K562 (cell line): ENCODE measurements at regions not wholly inside any gene's neighbourhood (a gene's known extent, or its start where the extent isn't known, plus 50 kb on each side); places are given as distances from the start of the nearest gene placed in this dataset.

Experiments used
- POLR2A ChIP-seq: fragments of 450-650 bp; conservative IDR thresholded peaks from 2 replicates; pipeline ENCODE4 v1.6.1; 2016
- POLR2AphosphoS5 ChIP-seq: IDR thresholded peaks from 2 replicates; pipeline ENCODE4 v1.6.1; 2011; ENCODE audit warnings: mild to moderate bottlenecking, low read depth, low read length, moderate library complexity; ENCODE audit not compliant: control insufficient read depth, insufficient read depth
- SP1 ChIP-seq: sonication (generic); formaldehyde crosslinking; IDR thresholded peaks from 2 replicates; pipeline ENCODE4 v1.8.1; 2022; ENCODE audit warnings: mild to moderate bottlenecking, missing genetic modification reagents
- TARDBP ChIP-seq: fragments of 450-650 bp; IDR thresholded peaks from 2 replicates; pipeline ENCODE4 v1.6.1; 2016
- ZNF175 ChIP-seq: fragments of 200-800 bp; sonication (Bioruptor generic); IDR thresholded peaks from 2 replicates; pipeline ENCODE4 v1.6.1; 2016; ENCODE audit warnings: low read depth, mild to moderate bottlenecking, missing genetic modification characterization, missing compliant biosample characterization
- ZNF696 ChIP-seq: fragments of 250-450 bp; sonication (Bioruptor Pico); conservative IDR thresholded peaks from 2 replicates; pipeline ENCODE4 v1.4.0; 2020; ENCODE audit warnings: mild to moderate bottlenecking, moderate library complexity
- ZNF79 ChIP-seq: fragments of 250-450 bp; sonication (Bioruptor Pico); IDR thresholded peaks from 2 replicates; pipeline ENCODE4 v1.4.0; 2020; ENCODE audit warnings: low read depth, mild to moderate bottlenecking, moderate library complexity
- TF ChIP-seq, protein P1 (sequence below), 3 experiments: IDR thresholded peaks in 2 of 3; conservative IDR thresholded peaks in 1 of 3; 2 replicates each; pipeline ENCODE4 v1.5.1; 2011 to 2012; ENCODE audit warnings: low read length in 3 of 3, mild to moderate bottlenecking in 3 of 3, control low read depth in 2 of 3, improper control_type of control experiment in 1 of 3, inconsistent platforms in 1 of 3, low read depth in 1 of 3, mixed read lengths in 1 of 3, moderate library complexity in 1 of 3; ENCODE audit not compliant: insufficient read depth in 2 of 3
- TF ChIP-seq, protein P2 (sequence below): sonication (generic); formaldehyde crosslinking; IDR thresholded peaks from 2 replicates; pipeline ENCODE4 v1.5.0; 2020; ENCODE audit warnings: missing genetic modification reagents
- TF ChIP-seq, protein P3 (sequence below): sonication (generic); formaldehyde crosslinking; IDR thresholded peaks from 2 replicates; pipeline ENCODE4 v1.8.1; 2023; ENCODE audit warnings: mild to moderate bottlenecking, missing genetic modification reagents
- TF ChIP-seq, protein P4 (sequence below): sonication (generic); formaldehyde crosslinking; IDR thresholded peaks from 2 replicates; pipeline ENCODE4 v1.8.0; 2022; ENCODE audit warnings: mild to moderate bottlenecking, missing genetic modification reagents
- TF ChIP-seq, protein P5 (sequence below): sonication (generic); formaldehyde crosslinking; IDR thresholded peaks from 2 replicates; pipeline ENCODE4 v1.9.0; 2022; ENCODE audit warnings: mild to moderate bottlenecking, missing genetic modification reagents

DNA sequence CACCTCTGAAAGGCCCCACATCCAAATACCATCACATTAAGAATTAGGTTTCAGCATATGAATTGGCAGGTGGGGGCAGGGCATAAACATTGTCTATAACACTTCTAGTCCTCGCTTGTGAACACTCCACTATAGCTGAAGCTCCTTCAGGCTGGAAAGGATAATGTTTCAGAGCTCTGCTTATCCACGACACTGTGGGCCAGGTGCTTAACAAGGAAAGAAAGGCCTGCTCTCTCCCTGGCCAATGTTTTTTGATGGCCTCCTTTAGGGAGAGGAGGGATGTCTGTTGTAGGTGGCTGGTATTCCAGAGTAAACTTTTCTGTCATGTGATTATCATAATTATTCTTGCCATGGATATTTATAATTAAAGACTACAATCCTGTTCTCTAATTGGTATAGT lies 86.4 kb downstream of the CCNA1 start:
- TF ChIP-seq, protein P1, sequence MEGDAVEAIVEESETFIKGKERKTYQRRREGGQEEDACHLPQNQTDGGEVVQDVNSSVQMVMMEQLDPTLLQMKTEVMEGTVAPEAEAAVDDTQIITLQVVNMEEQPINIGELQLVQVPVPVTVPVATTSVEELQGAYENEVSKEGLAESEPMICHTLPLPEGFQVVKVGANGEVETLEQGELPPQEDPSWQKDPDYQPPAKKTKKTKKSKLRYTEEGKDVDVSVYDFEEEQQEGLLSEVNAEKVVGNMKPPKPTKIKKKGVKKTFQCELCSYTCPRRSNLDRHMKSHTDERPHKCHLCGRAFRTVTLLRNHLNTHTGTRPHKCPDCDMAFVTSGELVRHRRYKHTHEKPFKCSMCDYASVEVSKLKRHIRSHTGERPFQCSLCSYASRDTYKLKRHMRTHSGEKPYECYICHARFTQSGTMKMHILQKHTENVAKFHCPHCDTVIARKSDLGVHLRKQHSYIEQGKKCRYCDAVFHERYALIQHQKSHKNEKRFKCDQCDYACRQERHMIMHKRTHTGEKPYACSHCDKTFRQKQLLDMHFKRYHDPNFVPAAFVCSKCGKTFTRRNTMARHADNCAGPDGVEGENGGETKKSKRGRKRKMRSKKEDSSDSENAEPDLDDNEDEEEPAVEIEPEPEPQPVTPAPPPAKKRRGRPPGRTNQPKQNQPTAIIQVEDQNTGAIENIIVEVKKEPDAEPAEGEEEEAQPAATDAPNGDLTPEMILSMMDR (IDR thresholded peaks at IDR 0.05 in 2 of 3, conservative IDR thresholded peaks at IDR 0.05 in 1 of 3; ENCODE audit: insufficient read depth in 2 of 3, low read depth in 1 of 3, low read length in 3 of 3): no peak
- no peak for TF ChIP-seq ZNF79 (CRISPR knock-in tag)
- no peak for TF ChIP-seq ZNF175 (CRISPR knock-in tag)
- no peak for TF ChIP-seq POLR2A
- TF ChIP-seq, protein P2, sequence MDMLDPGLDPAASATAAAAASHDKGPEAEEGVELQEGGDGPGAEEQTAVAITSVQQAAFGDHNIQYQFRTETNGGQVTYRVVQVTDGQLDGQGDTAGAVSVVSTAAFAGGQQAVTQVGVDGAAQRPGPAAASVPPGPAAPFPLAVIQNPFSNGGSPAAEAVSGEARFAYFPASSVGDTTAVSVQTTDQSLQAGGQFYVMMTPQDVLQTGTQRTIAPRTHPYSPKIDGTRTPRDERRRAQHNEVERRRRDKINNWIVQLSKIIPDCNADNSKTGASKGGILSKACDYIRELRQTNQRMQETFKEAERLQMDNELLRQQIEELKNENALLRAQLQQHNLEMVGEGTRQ (CRISPR knock-in tag): no peak
- TF ChIP-seq, protein P3, sequence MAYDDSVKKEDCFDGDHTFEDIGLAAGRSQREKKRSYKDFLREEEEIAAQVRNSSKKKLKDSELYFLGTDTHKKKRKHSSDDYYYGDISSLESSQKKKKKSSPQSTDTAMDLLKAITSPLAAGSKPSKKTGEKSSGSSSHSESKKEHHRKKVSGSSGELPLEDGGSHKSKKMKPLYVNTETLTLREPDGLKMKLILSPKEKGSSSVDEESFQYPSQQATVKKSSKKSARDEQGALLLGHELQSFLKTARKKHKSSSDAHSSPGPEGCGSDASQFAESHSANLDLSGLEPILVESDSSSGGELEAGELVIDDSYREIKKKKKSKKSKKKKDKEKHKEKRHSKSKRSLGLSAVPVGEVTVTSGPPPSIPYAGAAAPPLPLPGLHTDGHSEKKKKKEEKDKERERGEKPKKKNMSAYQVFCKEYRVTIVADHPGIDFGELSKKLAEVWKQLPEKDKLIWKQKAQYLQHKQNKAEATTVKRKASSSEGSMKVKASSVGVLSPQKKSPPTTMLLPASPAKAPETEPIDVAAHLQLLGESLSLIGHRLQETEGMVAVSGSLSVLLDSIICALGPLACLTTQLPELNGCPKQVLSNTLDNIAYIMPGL (CRISPR knock-in tag): no peak
- TF ChIP-seq TARDBP: no peak
- TF ChIP-seq ZNF696 (CRISPR knock-in tag): no peak
- TF ChIP-seq SP1: no peak
- TF ChIP-seq, protein P4, sequence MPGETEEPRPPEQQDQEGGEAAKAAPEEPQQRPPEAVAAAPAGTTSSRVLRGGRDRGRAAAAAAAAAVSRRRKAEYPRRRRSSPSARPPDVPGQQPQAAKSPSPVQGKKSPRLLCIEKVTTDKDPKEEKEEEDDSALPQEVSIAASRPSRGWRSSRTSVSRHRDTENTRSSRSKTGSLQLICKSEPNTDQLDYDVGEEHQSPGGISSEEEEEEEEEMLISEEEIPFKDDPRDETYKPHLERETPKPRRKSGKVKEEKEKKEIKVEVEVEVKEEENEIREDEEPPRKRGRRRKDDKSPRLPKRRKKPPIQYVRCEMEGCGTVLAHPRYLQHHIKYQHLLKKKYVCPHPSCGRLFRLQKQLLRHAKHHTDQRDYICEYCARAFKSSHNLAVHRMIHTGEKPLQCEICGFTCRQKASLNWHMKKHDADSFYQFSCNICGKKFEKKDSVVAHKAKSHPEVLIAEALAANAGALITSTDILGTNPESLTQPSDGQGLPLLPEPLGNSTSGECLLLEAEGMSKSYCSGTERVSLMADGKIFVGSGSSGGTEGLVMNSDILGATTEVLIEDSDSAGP (CRISPR knock-in tag): no peak
- TF ChIP-seq, protein P5, sequence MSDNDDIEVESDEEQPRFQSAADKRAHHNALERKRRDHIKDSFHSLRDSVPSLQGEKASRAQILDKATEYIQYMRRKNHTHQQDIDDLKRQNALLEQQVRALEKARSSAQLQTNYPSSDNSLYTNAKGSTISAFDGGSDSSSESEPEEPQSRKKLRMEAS: no peak
- no peak for TF ChIP-seq POLR2AphosphoS5
